Ovary (tissue), 7 donors: ENCODE measurements at regions not wholly inside any gene's neighbourhood (a gene's known extent, or its start where the extent isn't known, plus 50 kb on each side); places are given as distances from the start of the nearest gene placed in this dataset.
"Not testable (repeated sequence)": the region's sequence is repeated elsewhere in the genome, so short reads cannot be mapped to it uniquely, and the experiment has no call there.

Source experiments
- DNase-seq, 5 donors: peaks; one replicate each; pipeline ENCODE4 v3.0.0-alpha.2; 2019 to 2020
- H3K27ac ChIP-seq, 2 donors: fragments of 200-600 bp; one replicate each; pipeline versions ENCODE4 v1.5.1 to v1.8.0; 2019 to 2022
- H3K27me3 ChIP-seq: fragments of 200-600 bp; one replicate; pipeline ENCODE4 v1.8.0; 2022
- H3K36me3 ChIP-seq: fragments of 200-600 bp; sonication (generic); one replicate; pipeline ENCODE4 v1.5.1; 2019
- H3K4me1 ChIP-seq: one replicate; pipeline ENCODE4 v1.8.1; 2013; ENCODE audit warnings: mild to moderate bottlenecking, moderate library complexity; ENCODE audit not compliant: insufficient read depth
- H3K4me3 ChIP-seq: fragments of 200-600 bp; sonication (generic); one replicate; pipeline ENCODE4 v1.5.1; 2017
- H3K9me3 ChIP-seq, 2 donors: fragments of 200-600 bp in 1 of 2; sonication (generic) in 1 of 2; one replicate each; pipeline versions ENCODE4 v1.5.1 to v1.8.1; 2013 to 2019; ENCODE audit warnings: mild to moderate bottlenecking in 1 of 2, moderate library complexity in 1 of 2
- WGBS, 3 donors: extraction: QIAGEN DNeasy Blood & Tissue Kit in 1 of 3; methylation state at CpG; one replicate each; pipeline versions ENCODE4 v1.1.5 to v1.1.7; 2013 to 2017; 5-methylcytosine and 5-hydroxymethylcytosine counted together
- intact Hi-C, 4 donors: fragments of 100-400 bp; cut with DNase I; formaldehyde crosslinking; loops; one replicate each; pipeline versions ENCODE4 v1.11.0 to v1.15.1; 2022 to 2023
- donor health status: DM: no; HTN: no; CAD: no; lungs with moderate emphysema.
- donor health status: DM: no; HTN: no; CAD: no.
- donor health status: Bipolar disorder and iron deficiency.
- donor health status: DM: no; HTN: no; CAD: no.
- donor health status: DM: yes; HTN: yes; CAD: no.

DNA sequence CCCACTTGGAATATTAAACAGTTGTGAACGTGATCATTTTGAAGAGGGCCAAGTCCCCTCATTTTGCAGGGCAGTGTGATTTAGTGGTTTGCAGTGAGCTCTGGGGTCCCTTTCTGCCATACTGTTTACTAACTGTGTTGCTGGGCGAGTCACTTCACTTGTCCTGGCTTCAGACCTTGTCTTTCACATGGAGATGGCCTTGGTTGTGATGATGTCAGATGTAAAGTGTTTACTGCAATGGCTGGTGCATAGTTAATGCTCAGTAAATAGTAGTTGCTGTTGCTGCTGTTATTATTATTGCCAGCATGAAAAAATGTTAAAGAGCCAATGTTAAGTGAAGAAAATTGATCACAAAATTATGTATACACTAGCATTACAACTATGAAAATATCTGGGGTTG is 95.4 kb upstream of the CRYM start:
- intact Hi-C loops, H3K36me3 ChIP-seq, H3K9me3 ChIP-seq, H3K4me3 ChIP-seq, H3K4me1 ChIP-seq, H3K27me3 ChIP-seq, DNase-seq, H3K27ac ChIP-seq: not testable (repeated sequence)
- WGBS, 3 donors = 79 to 95% (median 80%) methylated on average over 2 of the region's 2 CpGs

- H3K27ac ChIP-seq, intact Hi-C loops, H3K4me1 ChIP-seq, H3K36me3 ChIP-seq, DNase-seq, H3K4me3 ChIP-seq, H3K9me3 ChIP-seq, H3K27me3 ChIP-seq: not testable (repeated sequence)
- 87 to 93% (median 92%) methylated on average over 6 of the region's 7 CpGs for WGBS, 3 donors
Observed at GRCh38 chr16:21372862-21373261, 94.8 kb upstream of the CRYM start.

GRCh38 chr16:21372162-21372835 is 94.2 kb upstream of the CRYM start:
- intact Hi-C loops, H3K36me3 ChIP-seq, H3K4me1 ChIP-seq, H3K4me3 ChIP-seq, H3K27me3 ChIP-seq, H3K27ac ChIP-seq, H3K9me3 ChIP-seq, DNase-seq: not testable (repeated sequence)
- WGBS, 3 donors = 87 to 92% (median 87%) methylated on average over 15 to 16 of the region's 18 CpGs

DNA sequence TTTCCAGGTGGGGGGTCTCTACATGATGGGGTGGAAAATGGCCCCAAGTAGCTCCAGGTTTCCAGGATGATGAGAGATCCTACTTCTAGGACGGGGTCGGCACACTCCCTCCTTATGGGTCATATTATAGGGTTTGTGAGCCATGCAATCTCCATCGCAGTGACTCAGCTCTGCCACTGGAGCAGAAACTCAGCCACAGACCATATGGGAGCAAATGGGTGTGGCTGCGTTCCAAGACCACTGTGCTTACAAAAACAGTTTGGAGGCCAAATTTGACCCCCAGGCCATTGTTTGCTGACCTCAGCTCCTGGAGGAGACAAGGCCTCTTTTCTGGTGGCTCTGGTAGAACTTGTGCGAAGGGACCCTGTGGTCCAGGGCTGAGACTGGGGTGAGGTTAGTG is 92.7 kb upstream of the CRYM start:
- H3K4me3 ChIP-seq, H3K4me1 ChIP-seq, DNase-seq, H3K27me3 ChIP-seq, H3K9me3 ChIP-seq, H3K36me3 ChIP-seq, intact Hi-C loops, H3K27ac ChIP-seq: not testable (repeated sequence)
- WGBS, 3 donors = 86 to 97% (median 89%) methylated on average over 5 of the region's 5 CpGs

- H3K4me3 ChIP-seq, H3K4me1 ChIP-seq, intact Hi-C loops, H3K27me3 ChIP-seq, H3K27ac ChIP-seq, DNase-seq, H3K9me3 ChIP-seq, H3K36me3 ChIP-seq: not testable (repeated sequence)
- WGBS, 3 donors = 65 to 72% (median 70%) methylated on average over 4 of the region's 5 CpGs
Observed at GRCh38 chr16:21368973-21369942, 91.2 kb upstream of the CRYM start.

- intact Hi-C loops, H3K4me3 ChIP-seq, H3K27me3 ChIP-seq, H3K36me3 ChIP-seq, H3K27ac ChIP-seq, H3K4me1 ChIP-seq, DNase-seq, H3K9me3 ChIP-seq: not testable (repeated sequence)
- WGBS, 3 donors = 85 to 89% (median 89%) methylated on average over 9 of the region's 9 CpGs
Observed at GRCh38 chr16:21367733-21368421, 89.8 kb upstream of the CRYM start.

- H3K4me1 ChIP-seq, H3K27ac ChIP-seq, H3K9me3 ChIP-seq, DNase-seq, H3K4me3 ChIP-seq, H3K36me3 ChIP-seq, H3K27me3 ChIP-seq, intact Hi-C loops: not testable (repeated sequence)
- 83 to 96% (median 93%) methylated on average over 2 of the region's 2 CpGs for WGBS, 3 donors
Observed at GRCh38 chr16:21366998-21367397, 88.9 kb upstream of the CRYM start.

DNA sequence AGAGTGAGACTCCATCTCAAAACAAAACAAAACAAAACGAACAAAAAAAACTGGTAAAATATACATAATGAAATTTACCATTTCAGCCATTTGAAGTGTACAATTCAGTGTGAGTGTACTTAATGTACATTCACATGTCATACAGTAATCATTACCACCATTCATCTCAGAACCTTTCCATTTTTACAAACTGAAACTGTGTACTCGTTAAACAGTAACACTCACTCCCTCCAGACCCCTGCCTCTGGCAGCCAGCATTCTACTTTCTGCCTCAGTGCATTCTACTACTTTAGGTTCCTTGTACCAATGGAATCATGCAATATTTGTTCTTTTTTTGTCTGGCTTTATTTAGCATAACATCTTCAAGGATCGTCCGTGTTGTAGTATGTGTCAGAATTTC is 87.5 kb upstream of the CRYM start:
- H3K4me1 ChIP-seq, intact Hi-C loops, H3K27me3 ChIP-seq, H3K27ac ChIP-seq, H3K4me3 ChIP-seq, H3K36me3 ChIP-seq, H3K9me3 ChIP-seq, DNase-seq: not testable (repeated sequence)
- WGBS, 3 donors = 75 to 85% (median 76%) methylated on average over 4 of the region's 4 CpGs

GRCh38 chr16:21363550-21364223 is 85.6 kb upstream of the CRYM start:
- H3K27ac ChIP-seq, DNase-seq, H3K4me3 ChIP-seq, H3K9me3 ChIP-seq, H3K36me3 ChIP-seq, H3K27me3 ChIP-seq, H3K4me1 ChIP-seq, intact Hi-C loops: not testable (repeated sequence)
- 92 to 97% (median 93%) methylated on average over 10 of the region's 10 CpGs for WGBS, 3 donors

- H3K9me3 ChIP-seq, H3K36me3 ChIP-seq, H3K4me1 ChIP-seq, intact Hi-C loops, DNase-seq, H3K4me3 ChIP-seq, H3K27me3 ChIP-seq, H3K27ac ChIP-seq: not testable (repeated sequence)
- WGBS, 3 donors = 64 to 67% (median 66%) methylated on average over 9 of the region's 9 CpGs
Observed at GRCh38 chr16:21361612-21362227, 83.6 kb upstream of the CRYM start.

- H3K36me3 ChIP-seq, H3K27me3 ChIP-seq, H3K4me1 ChIP-seq, H3K9me3 ChIP-seq, intact Hi-C loops, H3K27ac ChIP-seq, H3K4me3 ChIP-seq, DNase-seq: not testable (repeated sequence)
- WGBS, 3 donors = 50 to 66% (median 58%) methylated on average over 3 of the region's 3 CpGs
Observed at GRCh38 chr16:21361045-21361444, 83.0 kb upstream of the CRYM start.
